Naive thymus-derived CD8-positive, alpha-beta T cell (primary cell): ENCODE measurements at regions not wholly inside any gene's neighbourhood (a gene's known extent, or its start where the extent isn't known, plus 50 kb on each side); places are given as distances from the start of the nearest gene placed in this dataset.
"Not testable (repeated sequence)": the region's sequence is repeated elsewhere in the genome, so short reads cannot be mapped to it uniquely, and the experiment has no call there.

ENCODE experiments used
- ATAC-seq, 2 donors: fragments of 150-1000 bp; cut with Tn5 transposase in 1 of 2; sonication (Bioruptor Pico), chemical (Tn5 transposase) in 1 of 2; 1 replicate in 1 of 2; 2 replicates in 1 of 2; pipeline ENCODE4 v1.10.0; 2021; ENCODE audit warnings: mild to moderate bottlenecking in 2 of 2, moderate library complexity in 2 of 2
- POLR2A ChIA-PET: fragments of 350-600 bp; sonication (Branson Sonifier 250); formaldehyde crosslinking; loops from one replicate; lab custom pipeline; 2021; ENCODE audit warnings: antibody characterized with exemption; lab: Charles Lee
- DNase-seq, 10 donors: peaks; one replicate each; pipeline versions ENCODE4 v3.0.0 to v3.0.0-alpha.2; 2020 to 2022
- H3K27ac Mint-ChIP-seq, 10 donors: one replicate each; pipeline ENCODE4 v1.8.0; 2020 to 2022; ENCODE audit warnings: mild to moderate bottlenecking in 10 of 10, mixed read lengths in 10 of 10, moderate library complexity in 4 of 10, inconsistent platforms in 1 of 10
- H3K27me3 Mint-ChIP-seq, 5 donors: one replicate each; pipeline ENCODE4 v1.8.0; 2021 to 2022; ENCODE audit warnings: mixed read lengths in 5 of 5
- H3K36me3 Mint-ChIP-seq, 3 donors: one replicate each; pipeline ENCODE4 v1.8.0; 2020 to 2022; ENCODE audit warnings: mixed read lengths in 3 of 3, mild to moderate bottlenecking in 2 of 3, inconsistent platforms in 1 of 3
- H3K4me1 Mint-ChIP-seq, 4 donors: one replicate each; pipeline ENCODE4 v1.8.0; 2021 to 2022; ENCODE audit warnings: mixed read lengths in 4 of 4
- H3K4me3 Mint-ChIP-seq, 10 donors: one replicate each; pipeline ENCODE4 v1.8.0; 2020 to 2022; ENCODE audit warnings: mild to moderate bottlenecking in 10 of 10, mixed read lengths in 10 of 10, moderate library complexity in 6 of 10, inconsistent platforms in 1 of 10
- H3K9me3 Mint-ChIP-seq, 9 donors: one replicate each; pipeline ENCODE4 v1.8.0; 2020 to 2022; ENCODE audit warnings: mixed read lengths in 9 of 9, mild to moderate bottlenecking in 3 of 9, inconsistent platforms in 1 of 9, moderate library complexity in 1 of 9

- Mint-ChIP-seq H3K36me3 (no peaks in the 10 kb centered on the region), H3K27me3 (peaks cover 0 to 12% (median under 1%) of the 10 kb centered on the region in 5 donors), H3K4me1 (peaks cover 6 to 10% (median 7%) of the 10 kb centered on the region in 4 donors), H3K9me3 (peaks cover 0 to 3% (median 0%) of the 10 kb centered on the region in 9 donors), H3K4me3 (no peak overlapping the region), H3K27ac (no peak overlapping the region)
- ATAC-seq = no peak
- DNase-seq = no peak
- POLR2A ChIA-PET = no interaction called here
Measured at GRCh38 chr6:5854899-5855298, 151.8 kb downstream of the NRN1 start.

GRCh38 chr6:5851261-5851757 lies 155.4 kb downstream of the NRN1 start:
- DNase-seq = peak; percentile 51 to 83 (median 68)
- peak overlapping the region; percentile 80 to 94 (median 89) for H3K4me3 Mint-ChIP-seq
- peak; percentile 98 to 99 for ATAC-seq
- peaks cover 6 to 10% (median 7%) of the 10 kb centered on the region in 4 donors for H3K4me1 Mint-ChIP-seq
- POLR2A ChIA-PET = interaction anchor here (0.7 to 2.5 kb wide), 5 partner anchors 14 to 331 kb away, joined by 3 to 11 read pairs (median 3); no protein-coding TSS in a partner anchor
- H3K9me3 Mint-ChIP-seq = peaks cover 0 to 3% (median 0%) of the 10 kb centered on the region in 9 donors
- peaks cover 0 to 10% (median 3%) of the 10 kb centered on the region in 5 donors for H3K27me3 Mint-ChIP-seq
- peak overlapping the region in 8 of 10 donors; percentile 62 to 95 (median 93) for H3K27ac Mint-ChIP-seq
- H3K36me3 Mint-ChIP-seq = no peaks in the 10 kb centered on the region

- DNase-seq (peak in 1 of 10 donors; percentile 67), ATAC-seq (peak; percentile 56 to 74)
- peak overlapping the region in 7 of 10 donors; percentile 70 to 95 (median 93) for H3K27ac Mint-ChIP-seq
- H3K36me3 Mint-ChIP-seq = no peaks in the 10 kb centered on the region
- peaks cover 0 to 3% (median 0%) of the 10 kb centered on the region in 9 donors for H3K9me3 Mint-ChIP-seq
- POLR2A ChIA-PET = interaction anchor here (0.7 to 2.5 kb wide), 5 partner anchors 14 to 331 kb away, joined by 3 to 11 read pairs (median 3); no protein-coding TSS in a partner anchor
- H3K4me3 Mint-ChIP-seq = peak overlapping the region; percentile 68 to 94 (median 89)
- peaks cover 6 to 10% (median 7%) of the 10 kb centered on the region in 4 donors for H3K4me1 Mint-ChIP-seq
- peaks cover 0 to 10% (median 3%) of the 10 kb centered on the region in 5 donors for H3K27me3 Mint-ChIP-seq
Measured at GRCh38 chr6:5850848-5851255, 155.9 kb downstream of the NRN1 start.

- Mint-ChIP-seq H3K4me1 (peaks cover 5 to 10% (median 5%) of the 10 kb centered on the region in 4 donors), H3K4me3 (no peak overlapping the region), H3K9me3 (peaks cover 0 to 10% (median 0%) of the 10 kb centered on the region in 9 donors), H3K36me3 (peaks cover 0 to 5% (median 0%) of the 10 kb centered on the region in 3 donors), H3K27ac (no peak overlapping the region), H3K27me3 (peaks cover 0 to 10% (median 3%) of the 10 kb centered on the region in 5 donors)
- no peak for ATAC-seq
- POLR2A ChIA-PET = no interaction called here
- no peak for DNase-seq
Measured at GRCh38 chr6:5846889-5847288, 159.8 kb downstream of the NRN1 start.

GRCh38 chr6:5846335-5846734 lies 160.4 kb downstream of the NRN1 start:
- peaks cover 0 to 7% (median 2%) of the 10 kb centered on the region in 4 donors for H3K4me1 Mint-ChIP-seq
- H3K9me3 Mint-ChIP-seq = peaks cover 0 to 10% (median 0%) of the 10 kb centered on the region in 9 donors
- ATAC-seq (no peak), DNase-seq (no peak)
- H3K27me3 Mint-ChIP-seq = peaks cover 0 to 7% (median 3%) of the 10 kb centered on the region in 5 donors
- H3K36me3 Mint-ChIP-seq = peaks cover 0 to 5% (median 0%) of the 10 kb centered on the region in 3 donors
- POLR2A ChIA-PET = no interaction called here
- no peak overlapping the region for H3K4me3 Mint-ChIP-seq
- peak overlapping the region in 1 of 10 donors; percentile 85 for H3K27ac Mint-ChIP-seq

GRCh38 chr6:5843078-5843477 lies 163.6 kb downstream of the NRN1 start:
- Mint-ChIP-seq H3K4me3 (no peak overlapping the region), H3K9me3 (peaks cover 0 to 10% (median 0%) of the 10 kb centered on the region in 9 donors), H3K27ac (no peak overlapping the region), H3K36me3 (peaks cover 0 to 5% (median 0%) of the 10 kb centered on the region in 3 donors), H3K27me3 (peaks cover 0 to 2% (median 0%) of the 10 kb centered on the region in 5 donors), H3K4me1 (peaks cover 0 to 3% (median 0%) of the 10 kb centered on the region in 4 donors)
- no peak for DNase-seq
- ATAC-seq = no peak
- POLR2A ChIA-PET = no interaction called here

- H3K27ac Mint-ChIP-seq = peak overlapping the region in 2 of 10 donors; percentile 43 to 48
- peaks cover 0 to 5% (median 0%) of the 10 kb centered on the region in 3 donors for H3K36me3 Mint-ChIP-seq
- no peak for DNase-seq
- H3K4me1 Mint-ChIP-seq = peaks cover 0 to 3% (median 0%) of the 10 kb centered on the region in 4 donors
- POLR2A ChIA-PET = interaction anchor here (1.3 kb wide), 1 partner anchor 8 kb away, joined by 3 read pairs; no protein-coding TSS in a partner anchor
- no peak overlapping the region for H3K4me3 Mint-ChIP-seq
- peaks cover 0 to 2% (median 0%) of the 10 kb centered on the region in 5 donors for H3K27me3 Mint-ChIP-seq
- peaks cover 0 to 10% (median 0%) of the 10 kb centered on the region in 9 donors for H3K9me3 Mint-ChIP-seq
- ATAC-seq = no peak
Measured at GRCh38 chr6:5840734-5841390, 165.9 kb downstream of the NRN1 start.

GRCh38 chr6:5838656-5839396 lies 167.9 kb downstream of the NRN1 start:
- Mint-ChIP-seq H3K36me3 (peaks cover 0 to 5% (median 0%) of the 10 kb centered on the region in 3 donors), H3K9me3 (peaks cover 0 to 4% (median 1%) of the 10 kb centered on the region in 9 donors), H3K27me3 (no peaks in the 10 kb centered on the region), H3K4me1 (peaks cover 4 to 6% (median 5%) of the 10 kb centered on the region in 4 donors), H3K27ac (peak overlapping the region in 3 of 10 donors; percentile 23 to 77 (median 67)), H3K4me3 (no peak overlapping the region)
- no peak for ATAC-seq
- no peak for DNase-seq
- POLR2A ChIA-PET = interaction anchor here (0.6 kb wide), 1 partner anchor 53 kb away, joined by 5 read pairs; no protein-coding TSS in a partner anchor

- POLR2A ChIA-PET = no interaction called here
- peaks cover 0 to 4% (median 0%) of the 10 kb centered on the region in 9 donors for H3K9me3 Mint-ChIP-seq
- no peak for ATAC-seq
- H3K27me3 Mint-ChIP-seq = no peaks in the 10 kb centered on the region
- H3K4me1 Mint-ChIP-seq = peaks cover 11 to 19% (median 15%) of the 10 kb centered on the region in 4 donors
- H3K27ac Mint-ChIP-seq = peak overlapping the region in 4 of 10 donors; percentile 41 to 57 (median 51)
- no peak for DNase-seq
- H3K4me3 Mint-ChIP-seq = no peak overlapping the region
- H3K36me3 Mint-ChIP-seq = peaks cover 0 to 3% (median 0%) of the 10 kb centered on the region in 3 donors
Measured at GRCh38 chr6:5837323-5837722, 169.4 kb downstream of the NRN1 start.

- ATAC-seq, H3K27ac Mint-ChIP-seq, DNase-seq, H3K9me3 Mint-ChIP-seq, POLR2A ChIA-PET, H3K36me3 Mint-ChIP-seq, H3K4me3 Mint-ChIP-seq, H3K27me3 Mint-ChIP-seq: not testable (repeated sequence)
- peaks cover 18 to 26% (median 22%) of the 10 kb centered on the region in 4 donors for H3K4me1 Mint-ChIP-seq
Measured at GRCh38 chr6:5836597-5836996, 170.1 kb downstream of the NRN1 start.

- DNase-seq = no peak
- POLR2A ChIA-PET = interaction anchor here (0.7 to 2.2 kb wide), 5 partner anchors 8 to 20 kb away, joined by 3 to 11 read pairs (median 6); no protein-coding TSS in a partner anchor
- Mint-ChIP-seq H3K36me3 (no peaks in the 10 kb centered on the region), H3K27ac (peak overlapping the region in 8 of 10 donors; percentile 87 to 97 (median 92)), H3K4me3 (peak overlapping the region in 3 of 10 donors; percentile 75 to 84 (median 77)), H3K27me3 (no peaks in the 10 kb centered on the region), H3K9me3 (peaks cover 0 to 4% (median 0%) of the 10 kb centered on the region in 9 donors), H3K4me1 (peaks cover 23 to 61% (median 52%) of the 10 kb centered on the region in 4 donors)
- no peak for ATAC-seq
Measured at GRCh38 chr6:5833120-5833519, 173.6 kb downstream of the NRN1 start.

- Mint-ChIP-seq H3K27me3 (no peaks in the 10 kb centered on the region), H3K36me3 (no peaks in the 10 kb centered on the region), H3K27ac (peak overlapping the region; percentile 69 to 97 (median 92)), H3K4me1 (peaks cover 23 to 64% (median 54%) of the 10 kb centered on the region in 4 donors), H3K4me3 (peak overlapping the region in 9 of 10 donors; percentile 18 to 84 (median 64)), H3K9me3 (peaks cover 0 to 4% (median 0%) of the 10 kb centered on the region in 9 donors)
- POLR2A ChIA-PET = interaction anchor here (0.7 to 2.2 kb wide), 5 partner anchors 8 to 19 kb away, joined by 3 to 11 read pairs (median 6); no protein-coding TSS in a partner anchor
- DNase-seq = no peak
- no peak for ATAC-seq
Measured at GRCh38 chr6:5832668-5833067, 174.1 kb downstream of the NRN1 start.
